NCI-H2081 (cell line): ENCODE measurements at regions not wholly inside any gene's neighbourhood (a gene's known extent, or its start where the extent isn't known, plus 50 kb on each side); places are given as distances from the start of the nearest gene placed in this dataset.
"Not testable (repeated sequence)": the region's sequence is repeated elsewhere in the genome, so short reads cannot be mapped to it uniquely, and the experiment has no call there.

Experiments
- DNase-seq, 2 experiments: peaks; one replicate each; lab custom pipeline; 2025; lab: John Stamatoyannopoulos, UW

GRCh38 chr6:105881608-105882007 lies 204.5 kb upstream of the PRDM1 start:
- no peak for DNase-seq

- no peak for DNase-seq
Measured at GRCh38 chr6:105880030-105880492, 206.1 kb upstream of the PRDM1 start.

GRCh38 chr6:105879146-105879545 lies 207.0 kb upstream of the PRDM1 start:
- no peak for DNase-seq

- no peak for DNase-seq
Measured at GRCh38 chr6:105875974-105876640, 210.0 kb upstream of the PRDM1 start.

GRCh38 chr6:105874835-105875626 lies 211.1 kb upstream of the PRDM1 start:
- DNase-seq = no peak

- DNase-seq = no peak
Measured at GRCh38 chr6:105873799-105874198, 212.3 kb upstream of the PRDM1 start.

- DNase-seq = no peak
Measured at GRCh38 chr6:105873211-105873704, 212.9 kb upstream of the PRDM1 start.

- no peak for DNase-seq
Measured at GRCh38 chr6:105872249-105872648, 213.9 kb upstream of the PRDM1 start.

GRCh38 chr6:105871542-105871941 lies 214.6 kb upstream of the PRDM1 start:
- DNase-seq = no peak

GRCh38 chr6:105869835-105870440 lies 216.2 kb upstream of the PRDM1 start:
- DNase-seq = no peak

- DNase-seq = no peak
Measured at GRCh38 chr6:105868823-105869460, 217.2 kb upstream of the PRDM1 start.

- DNase-seq = no peak
Measured at GRCh38 chr6:105867821-105868220, 218.3 kb upstream of the PRDM1 start.

GRCh38 chr6:105867277-105867676 lies 218.9 kb upstream of the PRDM1 start:
- no peak for DNase-seq

- no peak for DNase-seq
Measured at GRCh38 chr6:105862936-105863607, 223.1 kb upstream of the PRDM1 start.

- DNase-seq = not testable (repeated sequence)
Measured at GRCh38 chr6:105860927-105861326, 225.2 kb upstream of the PRDM1 start.

- no peak for DNase-seq
Measured at GRCh38 chr6:105859457-105859856, 226.7 kb upstream of the PRDM1 start.

- DNase-seq = not testable (repeated sequence)
Measured at GRCh38 chr6:105858639-105859038, 227.5 kb upstream of the PRDM1 start.

GRCh38 chr6:105855433-105855832 lies 230.7 kb upstream of the PRDM1 start:
- no peak for DNase-seq

- DNase-seq = not testable (repeated sequence)
Measured at GRCh38 chr6:105853979-105854378, 232.2 kb upstream of the PRDM1 start.

- no peak for DNase-seq
Measured at GRCh38 chr6:105851606-105852005, 234.5 kb upstream of the PRDM1 start.

- no peak for DNase-seq
Measured at GRCh38 chr6:105851113-105851580, 235.0 kb upstream of the PRDM1 start.
